Left renal pelvis (tissue), 4 donors: ENCODE measurements at regions not wholly inside any gene's neighbourhood (a gene's known extent, or its start where the extent isn't known, plus 50 kb on each side); places are given as distances from the start of the nearest gene placed in this dataset.
"Not testable (repeated sequence)": the region's sequence is repeated elsewhere in the genome, so short reads cannot be mapped to it uniquely, and the experiment has no call there.

Source experiments
- DNase-seq, 4 donors: peaks; one replicate each; pipeline ENCODE4 v3.0.0-alpha.2; 2013; ENCODE audit warnings: low read depth in 4 of 4, low spot score in 3 of 4

DNA sequence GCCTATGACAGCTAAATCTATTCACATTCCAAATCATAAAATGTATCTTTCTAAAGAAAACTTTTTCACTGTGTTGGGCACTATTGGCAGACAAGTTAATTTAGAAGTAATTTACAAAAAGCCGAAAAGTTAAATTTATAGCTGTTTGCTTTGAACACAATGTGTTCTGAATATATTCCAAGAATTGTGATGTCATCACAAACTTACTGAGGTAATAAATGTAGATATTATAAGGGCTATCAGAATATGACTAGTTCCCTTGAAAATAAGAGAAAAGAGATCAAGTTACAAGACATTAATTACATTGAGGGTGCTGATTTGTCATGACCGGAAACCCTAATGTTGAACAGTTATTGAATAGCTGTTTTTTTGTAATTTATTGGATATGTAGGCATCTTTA, 153.9 kb upstream of the SCN7A start:
- no peak for DNase-seq

DNA sequence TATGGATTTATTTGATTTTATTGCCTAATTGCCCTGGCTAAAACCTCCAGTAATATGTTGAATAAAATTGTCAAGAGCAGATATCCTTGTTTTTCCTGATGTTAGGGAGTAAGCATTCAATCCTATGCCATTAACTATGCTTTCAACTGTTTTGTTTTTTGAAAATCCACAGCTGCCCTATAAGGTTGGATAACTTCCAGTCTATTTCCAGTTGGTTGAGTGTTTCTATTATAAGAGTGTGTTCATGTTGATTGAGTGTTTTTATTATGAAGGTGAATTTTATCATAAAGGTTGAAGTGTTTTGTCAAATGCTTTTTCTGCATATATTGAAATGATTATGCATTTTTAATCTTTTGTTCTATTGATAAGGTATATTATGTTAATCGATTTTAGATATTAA, 149.9 kb upstream of the SCN7A start:
- no peak for DNase-seq

- DNase-seq: not testable (repeated sequence)
Measured at GRCh38 chr2:166641516-166641915, 147.5 kb upstream of the SCN7A start.

GRCh38 chr2:166637051-166637450, 143.0 kb upstream of the SCN7A start:
- DNase-seq: no peak

DNA sequence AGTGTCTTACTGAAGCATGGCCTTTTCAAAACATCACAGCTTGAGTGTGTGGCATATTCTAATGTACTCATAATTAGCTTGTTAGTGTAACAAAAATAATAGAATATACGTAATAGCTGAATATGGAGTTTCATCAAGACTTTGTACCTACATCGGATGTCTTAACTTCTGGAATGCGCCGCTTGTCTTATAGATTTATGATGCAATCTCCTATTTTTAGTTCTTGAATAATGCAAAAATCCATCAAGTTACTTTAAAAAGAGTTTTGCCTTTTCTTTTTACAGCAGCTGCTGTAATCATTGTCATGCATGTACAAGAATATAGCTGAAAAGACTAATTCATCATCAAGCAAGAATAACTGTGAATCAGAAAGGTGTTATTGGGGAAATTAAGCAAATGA, 140.7 kb upstream of the SCN7A start:
- DNase-seq: no peak

DNA sequence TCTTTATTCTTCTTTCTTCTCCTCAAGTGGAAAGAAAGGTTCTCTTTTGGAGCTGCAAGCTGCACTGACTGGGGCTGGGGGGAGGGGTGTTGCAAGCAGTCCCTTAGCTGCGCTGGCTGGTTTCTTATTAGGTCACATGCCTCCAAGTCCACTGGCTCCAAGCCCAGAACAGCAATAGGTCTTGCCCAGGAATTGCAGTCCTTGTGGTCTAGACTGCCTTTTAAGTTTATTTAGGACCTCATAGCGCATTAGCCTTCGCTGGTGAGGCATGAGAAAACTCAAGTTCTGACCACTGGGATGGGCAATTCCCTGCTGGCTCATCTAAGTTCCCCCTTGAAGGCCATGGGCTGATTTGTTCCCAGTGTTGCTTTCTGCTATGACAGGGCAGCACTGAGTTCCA, 138.6 kb upstream of the SCN7A start:
- DNase-seq: no peak

DNA sequence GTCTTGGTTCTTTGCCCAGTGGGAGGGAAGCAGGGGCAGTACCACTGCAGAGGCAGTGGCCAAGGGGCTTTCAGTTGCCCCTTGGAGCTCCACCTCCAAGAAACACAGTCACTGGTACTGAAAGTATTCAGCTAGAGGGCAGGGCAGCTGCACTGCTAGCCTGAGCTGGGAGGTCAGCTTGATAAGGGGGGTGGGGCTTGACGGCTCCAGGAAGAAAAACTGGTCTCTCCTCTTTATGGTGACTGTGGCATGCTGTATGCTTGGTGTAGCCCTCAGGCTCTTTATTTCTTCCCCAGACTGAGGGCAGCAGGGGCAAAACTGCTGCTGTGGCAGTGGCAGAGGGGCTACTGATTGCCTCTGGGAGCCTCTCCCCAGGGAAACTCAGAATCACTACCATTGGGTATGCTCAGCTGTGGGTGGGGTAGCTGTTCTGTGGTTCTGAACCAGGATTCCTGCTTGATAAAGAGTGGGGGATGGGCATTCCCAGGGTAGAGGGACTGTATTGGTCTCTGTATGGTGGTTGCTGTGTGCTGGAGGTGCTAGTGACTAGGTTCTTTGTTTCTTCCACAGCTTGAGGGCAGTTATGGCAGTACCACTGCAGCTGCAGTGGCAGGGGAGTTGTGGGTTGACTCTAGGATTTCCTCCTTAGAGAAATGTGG, 134.6 kb upstream of the SCN7A start:
- DNase-seq: no peak

DNA sequence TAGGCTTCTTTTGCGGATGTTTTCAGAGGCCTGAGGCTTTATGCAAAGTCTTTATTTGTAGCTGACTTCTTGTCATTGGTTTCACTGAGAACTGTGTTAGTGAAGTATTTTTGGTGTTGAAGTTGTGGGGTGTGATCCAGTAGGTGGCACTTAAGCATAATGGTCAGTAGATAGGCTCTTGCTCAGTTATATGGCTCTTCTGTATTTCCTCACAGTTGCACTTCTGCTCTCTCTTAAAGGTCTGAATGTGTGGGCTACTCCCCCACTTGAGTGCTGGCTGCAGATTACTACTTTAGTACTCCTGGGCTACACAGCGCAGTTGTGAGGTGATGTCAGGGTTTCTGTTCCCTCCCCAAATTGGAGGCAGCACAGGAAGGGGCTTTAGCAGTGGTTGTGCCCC, 133.8 kb upstream of the SCN7A start:
- no peak for DNase-seq

DNA sequence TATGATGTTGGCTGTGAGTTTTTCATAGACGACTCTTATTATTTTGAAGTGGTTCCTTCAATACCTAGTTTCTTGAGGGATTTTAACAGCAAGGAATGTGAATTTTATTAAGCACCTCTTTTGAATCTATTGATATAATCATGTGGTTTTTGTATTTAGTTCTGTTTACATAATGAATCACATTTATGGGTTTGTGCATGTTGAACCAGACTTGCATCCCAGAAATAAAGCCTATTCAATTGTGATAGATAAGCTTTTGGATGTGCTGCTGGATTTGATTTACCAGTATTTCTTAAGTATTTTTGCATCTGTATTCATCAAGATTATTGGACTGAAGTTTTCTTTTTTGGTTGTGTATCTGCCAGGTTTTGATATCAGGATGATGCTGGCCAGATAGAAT, 131.6 kb upstream of the SCN7A start:
- no peak for DNase-seq

GRCh38 chr2:166614503-166614902, 120.5 kb upstream of the SCN7A start:
- no peak for DNase-seq

DNA sequence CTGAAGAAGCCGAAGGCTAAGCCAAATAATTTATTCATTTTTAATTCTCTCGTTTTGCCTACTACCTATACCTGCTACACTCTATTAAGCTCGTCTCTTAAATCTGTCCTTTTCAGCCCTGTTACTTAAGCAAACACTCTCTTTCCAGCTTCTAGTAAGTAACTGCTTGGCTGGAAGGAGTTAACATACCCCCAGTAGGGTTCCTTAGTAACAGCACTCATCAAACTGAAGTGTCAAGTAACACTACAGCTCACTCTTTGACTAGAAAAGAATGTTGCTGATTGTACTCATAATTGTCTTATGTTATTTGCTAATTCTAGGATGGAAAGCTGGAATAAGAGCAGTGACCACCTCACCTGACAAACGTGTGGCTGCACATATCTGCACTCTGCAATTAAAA, 120.0 kb upstream of the SCN7A start:
- no peak for DNase-seq

DNA sequence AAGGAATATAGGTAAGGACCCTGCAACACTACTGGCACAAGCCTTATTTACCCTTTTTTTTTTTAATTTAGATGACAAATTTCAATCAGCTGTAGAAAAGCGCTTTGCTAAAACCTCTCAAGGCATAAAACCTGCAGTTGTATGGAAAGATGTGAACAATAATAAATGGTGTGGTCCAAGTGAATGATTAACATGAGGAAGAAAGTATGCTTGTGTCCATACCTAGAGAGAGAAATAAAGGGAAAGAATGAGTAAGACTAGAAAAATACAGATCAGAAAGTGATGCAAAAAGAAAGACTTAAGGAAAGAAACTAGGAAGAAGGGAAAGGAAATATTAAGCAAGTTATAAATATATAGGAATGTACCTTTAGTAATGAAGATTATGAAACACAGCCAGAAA, 119.2 kb upstream of the SCN7A start:
- DNase-seq: no peak

DNA sequence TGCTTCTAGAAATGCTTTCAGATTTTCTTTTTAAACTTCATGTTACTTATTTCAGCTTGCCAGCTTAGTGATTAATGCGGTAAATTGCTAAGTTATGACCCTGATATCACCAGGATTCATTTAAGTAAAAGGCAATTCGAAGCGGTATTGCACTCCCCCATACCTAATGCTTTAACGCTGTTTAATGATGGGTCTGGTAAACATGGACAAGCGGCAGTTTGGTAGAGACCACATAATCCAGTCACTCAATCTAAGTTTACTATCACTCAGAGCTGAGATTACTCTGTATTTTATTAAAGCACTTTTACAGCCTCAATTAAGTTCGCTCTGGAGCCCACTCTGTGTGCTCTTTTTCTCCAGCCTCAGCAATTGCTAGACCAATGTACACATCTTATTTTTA, 118.2 kb upstream of the SCN7A start:
- no peak for DNase-seq

- no peak for DNase-seq
Measured at GRCh38 chr2:166610913-166611305, 116.9 kb upstream of the SCN7A start.

DNA sequence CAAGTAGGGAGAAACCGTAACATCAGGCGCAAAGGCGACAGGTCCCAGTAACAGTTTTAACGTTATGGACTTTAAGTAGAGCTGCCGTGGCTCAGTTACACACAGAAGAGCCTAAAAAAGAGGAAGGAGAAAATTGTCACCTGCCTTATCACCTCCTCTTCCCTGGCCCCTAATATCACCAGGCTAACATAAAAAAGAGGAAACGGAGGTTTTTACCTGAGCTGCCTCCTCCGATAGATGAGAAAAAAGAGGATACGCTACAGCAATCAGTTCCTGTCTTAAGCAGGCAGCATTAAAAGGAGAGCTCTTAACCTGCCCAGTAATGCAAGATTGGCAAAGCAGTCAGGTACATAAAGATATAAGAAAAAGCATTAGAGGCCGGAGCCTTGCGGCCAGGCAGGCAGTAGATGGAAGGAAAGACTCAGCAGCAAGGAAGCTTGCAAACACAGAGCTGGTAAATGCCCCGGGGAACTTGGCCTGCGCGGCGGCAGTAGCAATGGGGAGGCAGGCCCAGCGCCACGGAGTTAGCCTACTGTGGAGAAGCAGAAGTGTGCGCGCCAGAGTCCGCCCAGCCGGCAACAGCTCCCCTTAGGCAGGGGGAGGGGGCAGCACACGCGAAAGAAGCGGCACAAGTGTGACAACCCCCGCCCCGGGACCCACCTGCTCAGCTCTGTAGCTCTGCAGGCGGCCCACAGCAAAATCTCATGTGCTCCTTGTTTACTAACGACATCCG, 116.3 kb upstream of the SCN7A start:
- DNase-seq: no peak

GRCh38 chr2:166609183-166609959, 115.3 kb upstream of the SCN7A start:
- DNase-seq: no peak

GRCh38 chr2:166607880-166608279, 113.8 kb upstream of the SCN7A start:
- DNase-seq: no peak

GRCh38 chr2:166593403-166593802, 99.4 kb upstream of the SCN7A start:
- no peak for DNase-seq

DNA sequence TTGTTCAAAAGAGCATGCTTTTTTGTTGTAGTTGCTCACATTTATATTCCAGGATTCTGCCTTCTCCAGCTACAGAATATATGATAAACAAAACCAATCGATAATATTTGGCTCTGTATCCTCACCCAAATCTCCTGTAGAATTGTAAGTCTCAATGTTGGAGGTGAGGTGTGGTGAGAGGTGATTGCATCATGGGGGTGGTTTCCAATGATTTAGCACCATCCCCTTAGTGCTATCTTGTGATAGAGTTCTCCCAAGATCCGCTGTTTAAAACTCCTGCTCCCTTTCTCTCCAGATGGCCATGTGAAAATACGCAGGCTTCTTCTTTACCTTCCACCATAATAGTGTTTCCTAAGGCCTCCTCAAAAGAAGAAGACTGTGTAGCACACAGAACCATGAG, 98.7 kb upstream of the SCN7A start:
- no peak for DNase-seq

GRCh38 chr2:166591226-166591625, 97.2 kb upstream of the SCN7A start:
- no peak for DNase-seq

- DNase-seq: no peak
Measured at GRCh38 chr2:166573391-166573790, 79.3 kb upstream of the SCN7A start.

DNA sequence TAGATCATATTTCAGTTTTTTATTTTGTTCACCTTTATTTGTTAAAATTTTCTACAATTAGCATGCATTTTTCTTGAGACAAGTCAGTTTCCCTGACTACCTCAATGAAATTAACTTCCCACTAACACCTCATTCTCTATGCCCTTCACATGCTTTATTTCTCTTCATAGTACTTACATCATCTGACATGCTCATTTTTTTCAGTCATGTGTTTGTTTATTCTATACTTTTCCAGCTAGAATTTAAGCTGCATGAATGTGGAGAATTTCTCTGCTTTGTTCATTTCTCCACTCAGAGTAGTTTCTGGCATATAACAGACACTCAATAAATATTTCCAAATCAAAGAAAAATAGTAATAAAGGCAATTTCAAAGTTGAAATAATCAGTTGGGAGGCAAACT, 78.9 kb upstream of the SCN7A start:
- DNase-seq: no peak
